ENCODE measurements at regions not wholly inside any gene's neighbourhood (a gene's known extent, or its start where the extent isn't known, plus 50 kb on each side); places are given as distances from the start of the nearest gene placed in this dataset.
"Not testable (repeated sequence)": the region's sequence is repeated elsewhere in the genome, so short reads cannot be mapped to it uniquely, and the experiment has no call there.

GRCh38 chr6:165129086-165129485, 180.3 kb downstream of the C6orf118 start (continued):
- no peak for TF ChIP-seq CHD4 (IDR thresholded peaks at IDR 0.05; ENCODE audit: insufficient read depth, insufficient replicate concordance, low read depth, low read length, poor library complexity, severe bottlenecking)

GRCh38 chr6:165127743-165128142, 181.7 kb downstream of the C6orf118 start:
- ATAC-seq; H3K9me1 ChIP-seq (ENCODE audit: control insufficient read depth, insufficient read depth, low read length); H3K27me3 ChIP-seq (ENCODE audit: control insufficient read depth in 2 of 2, insufficient read depth in 2 of 2, low read length in 2 of 2); DNase-seq (ENCODE audit: extremely low read depth in 1 of 4, low spot score in 3 of 4); H2AFZ ChIP-seq (ENCODE audit: low read depth, low read length); H3K36me3 ChIP-seq (ENCODE audit: control insufficient read depth, insufficient read depth, low read length); H3K79me2 ChIP-seq (ENCODE audit: control insufficient read depth, insufficient read depth, low read length); H3K9ac ChIP-seq (ENCODE audit: insufficient read depth in 1 of 2, low read depth in 2 of 2, low read length in 2 of 2); intact Hi-C loops (cut with micrococcal nuclease); FAIRE-seq; H3K4me2 ChIP-seq (ENCODE audit: insufficient read depth, low read length); BruUV-seq (replicated peaks); POLR2A ChIA-PET; H3K27ac ChIP-seq (ENCODE audit: extremely low read depth, low read depth, low read length); H3K4me3 ChIP-seq; H3K4me1 ChIP-seq (replicated peaks in 1 of 2; ENCODE audit: control insufficient read depth in 2 of 2, insufficient read depth in 2 of 2, low read length in 2 of 2); CTCF ChIA-PET (ENCODE audit: low intra/inter-chr PET ratio); H4K20me1 ChIP-seq (replicated peaks; ENCODE audit: control insufficient read depth, insufficient read depth, low read length); in situ Hi-C loops (cut with MboI); H3K9me3 ChIP-seq (replicated peaks; ENCODE audit: control insufficient read depth, insufficient read depth, low read depth, low read length): not testable (repeated sequence)
- 0% methylated on average over 14 of the region's 17 CpGs for WGBS (ENCODE audit: insufficient coverage, low coverage, missing lambda C conversion rate)

GRCh38 chr6:165124681-165125080, 184.7 kb downstream of the C6orf118 start:
- H3K36me3 ChIP-seq (ENCODE audit: control insufficient read depth, insufficient read depth, low read length); H3K79me2 ChIP-seq (ENCODE audit: control insufficient read depth, insufficient read depth, low read length); H3K27ac ChIP-seq (ENCODE audit: extremely low read depth, low read depth, low read length); H3K9me1 ChIP-seq (ENCODE audit: control insufficient read depth, insufficient read depth, low read length); DNase-seq (ENCODE audit: extremely low read depth in 1 of 4, low spot score in 3 of 4); H3K4me2 ChIP-seq (ENCODE audit: insufficient read depth, low read length); CTCF ChIA-PET (ENCODE audit: low intra/inter-chr PET ratio); H2AFZ ChIP-seq (ENCODE audit: low read depth, low read length); H3K27me3 ChIP-seq (ENCODE audit: control insufficient read depth in 2 of 2, insufficient read depth in 2 of 2, low read length in 2 of 2); H3K9me3 ChIP-seq (replicated peaks; ENCODE audit: control insufficient read depth, insufficient read depth, low read depth, low read length); BruUV-seq (replicated peaks); ATAC-seq; H3K4me1 ChIP-seq (replicated peaks in 1 of 2; ENCODE audit: control insufficient read depth in 2 of 2, insufficient read depth in 2 of 2, low read length in 2 of 2); H4K20me1 ChIP-seq (replicated peaks; ENCODE audit: control insufficient read depth, insufficient read depth, low read length); in situ Hi-C loops (cut with MboI); POLR2A ChIA-PET; H3K9ac ChIP-seq (ENCODE audit: insufficient read depth in 1 of 2, low read depth in 2 of 2, low read length in 2 of 2); FAIRE-seq; H3K4me3 ChIP-seq; intact Hi-C loops (cut with micrococcal nuclease): not testable (repeated sequence)
- 2% methylated on average over 2 of the region's 4 CpGs for WGBS (ENCODE audit: insufficient coverage, low coverage, missing lambda C conversion rate)

Measured in K562 (cell line).